ES-I3 (cell line): ENCODE measurements at regions not wholly inside any gene's neighbourhood (a gene's known extent, or its start where the extent isn't known, plus 50 kb on each side); places are given as distances from the start of the nearest gene placed in this dataset.

Experiments used
- H3K36me3 ChIP-seq: 2 replicates; pipeline ENCODE4 v1.6.1; 2013; ENCODE audit warnings: mild to moderate bottlenecking, low read length, control low read depth, moderate library complexity; ENCODE audit not compliant: insufficient read depth
- H3K4me1 ChIP-seq: 2 replicates; pipeline ENCODE4 v1.6.1; 2013; ENCODE audit warnings: mild to moderate bottlenecking, control low read depth, low read length; ENCODE audit not compliant: insufficient read depth
- H3K9ac ChIP-seq: 2 replicates; pipeline ENCODE4 v1.6.1; 2013; ENCODE audit warnings: low read depth, mild to moderate bottlenecking, low read length, moderate library complexity
- H3K9me3 ChIP-seq: 2 replicates; pipeline ENCODE4 v1.6.1; 2013; ENCODE audit warnings: mild to moderate bottlenecking, low read length, moderate library complexity; ENCODE audit not compliant: control insufficient read depth, insufficient read depth

GRCh38 chr15:93289941-93290617, 201.1 kb upstream of the RGMA start:
- Histone ChIP-seq H3K9me3 (no peaks in the 10 kb centered on the region), H3K4me1 (peaks cover 3% of the 10 kb centered on the region), H3K9ac (no peak overlapping the region), H3K36me3 (no peaks in the 10 kb centered on the region)

- Histone ChIP-seq H3K9me3 (no peaks in the 10 kb centered on the region), H3K4me1 (peaks cover 3% of the 10 kb centered on the region), H3K9ac (no peak overlapping the region), H3K36me3 (no peaks in the 10 kb centered on the region)
These were observed 199.8 kb upstream of the RGMA start for GRCh38 chr15:93288728-93289294.

GRCh38 chr15:93286446-93286845, 197.4 kb upstream of the RGMA start:
- Histone ChIP-seq H3K9me3 (no peaks in the 10 kb centered on the region), H3K4me1 (peaks cover 3% of the 10 kb centered on the region), H3K9ac (no peak overlapping the region), H3K36me3 (no peaks in the 10 kb centered on the region)

GRCh38 chr15:93283854-93284253, 194.8 kb upstream of the RGMA start:
- Histone ChIP-seq H3K4me1 (peaks cover 10% of the 10 kb centered on the region), H3K36me3 (no peaks in the 10 kb centered on the region), H3K9me3 (no peaks in the 10 kb centered on the region), H3K9ac (no peak overlapping the region)

GRCh38 chr15:93282808-93283207, 193.8 kb upstream of the RGMA start:
- H3K9ac ChIP-seq = no peak overlapping the region
- no peaks in the 10 kb centered on the region for H3K9me3 ChIP-seq
- H3K4me1 ChIP-seq = peaks cover 10% of the 10 kb centered on the region
- no peaks in the 10 kb centered on the region for H3K36me3 ChIP-seq

- Histone ChIP-seq H3K9me3 (no peaks in the 10 kb centered on the region), H3K9ac (no peak overlapping the region), H3K4me1 (peaks cover 12% of the 10 kb centered on the region), H3K36me3 (no peaks in the 10 kb centered on the region)
These were observed 189.8 kb upstream of the RGMA start for GRCh38 chr15:93278783-93279182.

GRCh38 chr15:93278006-93278405, 189.0 kb upstream of the RGMA start:
- H3K9ac ChIP-seq = no peak overlapping the region
- peaks cover 12% of the 10 kb centered on the region for H3K4me1 ChIP-seq
- no peaks in the 10 kb centered on the region for H3K36me3 ChIP-seq
- no peaks in the 10 kb centered on the region for H3K9me3 ChIP-seq

- H3K9ac ChIP-seq = no peak overlapping the region
- peaks cover 5% of the 10 kb centered on the region; the same call in 1 of the 2 replicates for H3K4me1 ChIP-seq
- H3K9me3 ChIP-seq = no peaks in the 10 kb centered on the region
- H3K36me3 ChIP-seq = no peaks in the 10 kb centered on the region
These were observed 185.2 kb upstream of the RGMA start for GRCh38 chr15:93274257-93274656.

GRCh38 chr15:93271871-93272270, 182.9 kb upstream of the RGMA start:
- H3K9ac ChIP-seq = no peak overlapping the region
- no peaks in the 10 kb centered on the region for H3K36me3 ChIP-seq
- no peaks in the 10 kb centered on the region for H3K9me3 ChIP-seq

GRCh38 chr15:93270937-93271467, 182.0 kb upstream of the RGMA start:
- H3K9ac ChIP-seq = no peak overlapping the region
- H3K9me3 ChIP-seq = no peaks in the 10 kb centered on the region
- H3K36me3 ChIP-seq = no peaks in the 10 kb centered on the region
- H3K4me1 ChIP-seq = peaks cover 5% of the 10 kb centered on the region; the same call in 1 of the 2 replicates

More at GRCh38 chr15:93271871-93272270, 182.9 kb upstream of the RGMA start:
- peaks cover 5% of the 10 kb centered on the region; the same call in 1 of the 2 replicates for H3K4me1 ChIP-seq

GRCh38 chr15:93268066-93268465, 179.1 kb upstream of the RGMA start:
- Histone ChIP-seq H3K9ac (no peak overlapping the region), H3K9me3 (no peaks in the 10 kb centered on the region; the same call in 1 of the 2 replicates), H3K4me1 (no peaks in the 10 kb centered on the region), H3K36me3 (no peaks in the 10 kb centered on the region)

GRCh38 chr15:93266291-93266690, 177.3 kb upstream of the RGMA start:
- no peaks in the 10 kb centered on the region for H3K36me3 ChIP-seq
- no peak overlapping the region for H3K9ac ChIP-seq
- no peaks in the 10 kb centered on the region for H3K4me1 ChIP-seq
- H3K9me3 ChIP-seq = no peaks in the 10 kb centered on the region; the same call in 1 of the 2 replicates

- no peaks in the 10 kb centered on the region for H3K4me1 ChIP-seq
- H3K36me3 ChIP-seq = no peaks in the 10 kb centered on the region
- H3K9ac ChIP-seq = no peak overlapping the region
- no peaks in the 10 kb centered on the region; the same call in 1 of the 2 replicates for H3K9me3 ChIP-seq
These were observed 176.1 kb upstream of the RGMA start for GRCh38 chr15:93265111-93265556.

- no peaks in the 10 kb centered on the region for H3K36me3 ChIP-seq
- no peaks in the 10 kb centered on the region; the same call in 1 of the 2 replicates for H3K9me3 ChIP-seq
- no peaks in the 10 kb centered on the region for H3K4me1 ChIP-seq
- H3K9ac ChIP-seq = no peak overlapping the region
These were observed 172.8 kb upstream of the RGMA start for GRCh38 chr15:93261845-93262244.

- Histone ChIP-seq H3K4me1 (no peaks in the 10 kb centered on the region), H3K9me3 (no peaks in the 10 kb centered on the region), H3K9ac (no peak overlapping the region), H3K36me3 (no peaks in the 10 kb centered on the region)
These were observed 168.9 kb upstream of the RGMA start for GRCh38 chr15:93257920-93258319.
